K562 (cell line): ENCODE measurements at regions not wholly inside any gene's neighbourhood (a gene's known extent, or its start where the extent isn't known, plus 50 kb on each side); places are given as distances from the start of the nearest gene placed in this dataset.

Experiments used
- ATAC-seq: fragments of 200-7000 bp; cut with Tn5 transposase; 3 replicates; pipeline ENCODE4 v1.9.1; 2020; ENCODE audit warnings: moderate library complexity
- BruUV-seq: library from RNA; stranded (reverse); fragments of 400-500 nt; replicated peaks from 2 replicates; lab custom pipeline; 2021; lab: Mats Ljungman, UMichigan
- CTCF ChIA-PET: fragments of 300-600 bp; formaldehyde crosslinking; extraction: SDS; loops from one replicate; lab custom pipeline; 2021; ENCODE audit warnings: low intra/inter-chr PET ratio; lab: Yijun Ruan, JAX
- POLR2A ChIA-PET: fragments of 300-600, 350-650 bp; sonication (Branson Sonifier 250); formaldehyde crosslinking; extraction: SDS; loops from one replicate; lab custom pipeline; 2021; ENCODE audit warnings: antibody characterized with exemption, inconsistent platforms; lab: Yijun Ruan, JAX
- DNase-seq, 4 experiments: peaks; one replicate each; pipeline versions ENCODE4 v3.0.0 to v3.0.0-alpha.2; 2011 to 2018; ENCODE audit warnings: low spot score in 3 of 4, mixed read lengths in 3 of 4; ENCODE audit errors: extremely low read depth in 1 of 4
- FAIRE-seq: peaks from 2 replicates; lab custom pipeline; 2011; peaks lifted over from hg19 to GRCh38; lab: Jason Lieb, UNC
- H2AFZ ChIP-seq: 2 replicates; pipeline ENCODE4 v1.6.0; 2011; ENCODE audit warnings: low read depth, low read length, control low read depth, inconsistent platforms
- H3K27ac ChIP-seq: fragments of 200-600 bp; 3 replicates; pipeline ENCODE4 v1.8.0; 2011; ENCODE audit warnings: low read depth, mild to moderate bottlenecking, control low read depth, inconsistent platforms, low read length, moderate library complexity, mixed read lengths; ENCODE audit errors: extremely low read depth
- H3K27me3 ChIP-seq, 2 experiments: fragments of 300-600 bp in 1 of 2; 2 replicates in 1 of 2; 3 replicates in 1 of 2; pipeline versions ENCODE4 v1.6.0 to v1.8.0; 2011; ENCODE audit warnings: inconsistent platforms in 2 of 2, low read length in 2 of 2, mild to moderate bottlenecking in 1 of 2, mixed read lengths in 1 of 2, moderate library complexity in 1 of 2; ENCODE audit not compliant: control insufficient read depth in 2 of 2, insufficient read depth in 2 of 2
- H3K36me3 ChIP-seq: fragments of 300-600 bp; 3 replicates; pipeline ENCODE4 v1.8.0; 2011; ENCODE audit warnings: mild to moderate bottlenecking, low read length, inconsistent platforms; ENCODE audit not compliant: control insufficient read depth, insufficient read depth
- H3K4me1 ChIP-seq, 2 experiments: fragments of 200-600 bp in 1 of 2; replicated peaks in 1 of 2; 2 replicates in 1 of 2; 3 replicates in 1 of 2; pipeline versions ENCODE4 v1.5.1 to v1.8.0; 2011; ENCODE audit warnings: inconsistent platforms in 2 of 2, low read length in 2 of 2, mild to moderate bottlenecking in 1 of 2, mixed read lengths in 1 of 2, moderate library complexity in 1 of 2; ENCODE audit not compliant: control insufficient read depth in 2 of 2, insufficient read depth in 2 of 2
- H3K4me2 ChIP-seq: 2 replicates; pipeline ENCODE4 v1.6.1; 2011; ENCODE audit warnings: low read length, control low read depth, inconsistent platforms, mixed read lengths; ENCODE audit not compliant: insufficient read depth
- H3K4me3 ChIP-seq: fragments of 200-600 bp; sonication (generic), shearing (Covaris generic); 2 replicates; pipeline ENCODE4 v1.5.1; 2016; ENCODE audit warnings: control low read depth, inconsistent platforms
- H3K79me2 ChIP-seq: fragments of 200-600 bp; 3 replicates; pipeline ENCODE4 v1.8.0; 2011; ENCODE audit warnings: low read length, inconsistent platforms; ENCODE audit not compliant: control insufficient read depth, insufficient read depth
- H3K9ac ChIP-seq, 2 experiments: 2 replicates each; pipeline versions ENCODE4 v1.6.0 to v1.6.1; 2011; ENCODE audit warnings: low read depth in 2 of 2, low read length in 2 of 2, control low read depth in 1 of 2, inconsistent platforms in 1 of 2, mild to moderate bottlenecking in 1 of 2, mixed read lengths in 1 of 2; ENCODE audit not compliant: insufficient read depth in 1 of 2
- H3K9me1 ChIP-seq: one replicate; pipeline ENCODE4 v1.6.0; 2011; ENCODE audit warnings: inconsistent platforms, mild to moderate bottlenecking, low read length, moderate library complexity; ENCODE audit not compliant: control insufficient read depth, insufficient read depth
- H3K9me3 ChIP-seq: replicated peaks from 2 replicates; pipeline ENCODE4 v1.5.1; 2011; ENCODE audit warnings: low read depth, low read length, inconsistent platforms; ENCODE audit not compliant: control insufficient read depth, insufficient read depth
- H4K20me1 ChIP-seq: replicated peaks from 2 replicates; pipeline ENCODE4 v1.6.1; 2011; ENCODE audit warnings: low read length, inconsistent platforms, mixed read lengths; ENCODE audit not compliant: control insufficient read depth, insufficient read depth
- CHCHD3 ChIP-seq: fragments of 250-450 bp; sonication (Bioruptor Pico); IDR thresholded peaks from 2 replicates; pipeline ENCODE4 v2.1.2; 2022; ENCODE audit warnings: mild to moderate bottlenecking
- CHD1 ChIP-seq: fragments of 200-600 bp; sonication (generic); IDR thresholded peaks from one replicate; pipeline ENCODE4 v1.6.1; 2012; ENCODE audit warnings: mild to moderate bottlenecking, moderate library complexity, low read length, inconsistent platforms
- DMBX1 ChIP-seq: fragments of 250-450 bp; sonication (Bioruptor Pico); IDR thresholded peaks from 2 replicates; pipeline ENCODE4 v1.8.0; 2022; ENCODE audit warnings: inconsistent platforms, mild to moderate bottlenecking, moderate library complexity, borderline replicate concordance
- DPF2 ChIP-seq: fragments of 450-650 bp; IDR thresholded peaks from 2 replicates; pipeline ENCODE4 v1.6.1; 2016
- E2F8 ChIP-seq: fragments of 450-650 bp; IDR thresholded peaks from 2 replicates; pipeline ENCODE4 v1.7.1; 2018; ENCODE audit warnings: mild to moderate bottlenecking, low read depth; ENCODE audit not compliant: partially characterized antibody
- ETV1 ChIP-seq: fragments of 450-650 bp; conservative IDR thresholded peaks from 2 replicates; pipeline ENCODE4 v1.6.1; 2016; ENCODE audit warnings: missing genetic modification characterization, control low read depth, low read depth, missing compliant biosample characterization
- HDAC6 ChIP-seq: IDR thresholded peaks from 2 replicates; pipeline ENCODE4 v1.6.1; 2012; ENCODE audit warnings: low read depth, mild to moderate bottlenecking, control low read depth, inconsistent platforms, low read length, moderate library complexity
- ID3 ChIP-seq, 2 experiments: fragments of 250-450 bp in 1 of 2; fragments of 450-650 bp in 1 of 2; sonication (Bioruptor Pico) in 1 of 2; IDR thresholded peaks; 2 replicates each; pipeline versions ENCODE4 v1.6.1 to v1.8.0; 2016 to 2021; ENCODE audit warnings: mild to moderate bottlenecking in 2 of 2, moderate library complexity in 2 of 2, missing compliant biosample characterization in 1 of 2, missing genetic modification characterization in 1 of 2
- L3MBTL2 ChIP-seq: fragments of 450-650 bp; IDR thresholded peaks from 2 replicates; pipeline ENCODE4 v1.6.1; 2016; ENCODE audit warnings: mild to moderate bottlenecking, moderate library complexity
- MAFF ChIP-seq: IDR thresholded peaks from 2 replicates; pipeline ENCODE4 v1.6.1; 2012; ENCODE audit warnings: low read length, improper control_type of control experiment
- MTA1 ChIP-seq: fragments of 450-650 bp; IDR thresholded peaks from 2 replicates; pipeline ENCODE4 v1.6.1; 2017; ENCODE audit warnings: borderline replicate concordance
- NEUROD1 ChIP-seq: fragments of 150-350 bp; IDR thresholded peaks from 2 replicates; pipeline ENCODE4 v1.6.1; 2014; ENCODE audit warnings: borderline replicate concordance, low read length, low read depth; ENCODE audit not compliant: partially characterized antibody
- PCBP2 ChIP-seq: fragments of 200-400 bp; formaldehyde crosslinking; IDR thresholded peaks from 2 replicates; pipeline ENCODE4 v1.6.1; 2018; ENCODE audit warnings: low read length, low read depth, mild to moderate bottlenecking, moderate library complexity; ENCODE audit not compliant: poor library complexity, severe bottlenecking
- POLR2AphosphoS2 ChIP-seq: IDR thresholded peaks from 2 replicates; pipeline ENCODE4 v1.6.1; 2012; ENCODE audit warnings: low read length, improper control_type of control experiment
- RBBP5 ChIP-seq: fragments of 200-600 bp; sonication (generic); IDR thresholded peaks from 2 replicates; pipeline ENCODE4 v1.6.1; 2012; ENCODE audit warnings: borderline replicate concordance, mild to moderate bottlenecking, low read length, control low read depth, inconsistent platforms; ENCODE audit not compliant: insufficient read depth, poor library complexity, severe bottlenecking
- RBM17 ChIP-seq: fragments of 200-400 bp; formaldehyde crosslinking; IDR thresholded peaks from 2 replicates; pipeline ENCODE4 v1.6.1; 2017; ENCODE audit warnings: low read depth, mild to moderate bottlenecking, low read length, borderline replicate concordance
- TOE1 ChIP-seq, 2 experiments: fragments of 450-650 bp in 1 of 2; sonication (generic) in 1 of 2; formaldehyde crosslinking in 1 of 2; IDR thresholded peaks; 2 replicates each; pipeline versions ENCODE4 v1.7.1 to v1.8.0; 2016 to 2022; ENCODE audit warnings: borderline replicate concordance in 2 of 2, mild to moderate bottlenecking in 2 of 2, antibody characterized with exemption in 1 of 2, inconsistent platforms in 1 of 2, low read depth in 1 of 2, missing genetic modification reagents in 1 of 2, moderate library complexity in 1 of 2
- TRIM24 ChIP-seq, 2 experiments: fragments of 450-650 bp; IDR thresholded peaks; 2 replicates each; pipeline ENCODE4 v1.6.1; 2016
- ZNF24 ChIP-seq: fragments of 450-650 bp; IDR thresholded peaks from 2 replicates; pipeline ENCODE4 v1.6.1; 2016
- ZNF316 ChIP-seq: fragments of 450-650 bp; IDR thresholded peaks from 2 replicates; pipeline ENCODE4 v1.6.1; 2016
- in situ Hi-C: fragments of 300-500 bp; cut with MboI; formaldehyde crosslinking; loops from 4 replicates; pipeline ENCODE4 v1.15.0; 2018; ENCODE audit warnings: inconsistent platforms, mixed read lengths
- intact Hi-C: fragments of 100-400 bp; cut with micrococcal nuclease; formaldehyde crosslinking; loops from 2 replicates; pipeline ENCODE4 v1.14.2; 2022

GRCh38 chr2:77629539-77629938, 107.4 kb upstream of the LRRTM4 start (continued):
- TF ChIP-seq E2F8, result no peak

- FAIRE-seq, result no peak
- H3K9me3 ChIP-seq, result no peaks in the 10 kb centered on the region
- TF ChIP-seq POLR2AphosphoS2 (no peak), TOE1 (IDR thresholded peaks at IDR 0.05; ENCODE audit: borderline replicate concordance) (no peak), TOE1 (CRISPR knock-in tag; IDR thresholded peaks at IDR 0.05; ENCODE audit: borderline replicate concordance, low read depth) (no peak), DMBX1 (CRISPR knock-in tag) (no peak), MAFF (peak; percentile 7; the same call in 1 of the 2 replicates), RBBP5 (no peak), DPF2 (no peak), ZNF24 (no peak), TRIM24 (IDR thresholded peaks at IDR 0.05) (no peak), L3MBTL2 (no peak), NEUROD1 (no peak), HDAC6 (no peak), CHCHD3 (CRISPR knock-in tag) (no peak), MTA1 (no peak), PCBP2 (no peak), CHD1 (no peak), ID3 (CRISPR knock-in tag; IDR thresholded peaks at IDR 0.05) (no peak), ID3 (tag; IDR thresholded peaks at IDR 0.05) (no peak), ETV1 (tag) (no peak), RBM17 (no peak), ZNF316 (peak; percentile 50; the same call in 1 of the 2 replicates)
Observed at GRCh38 chr2:77631007-77631406, 108.8 kb upstream of the LRRTM4 start.

More at GRCh38 chr2:77631007-77631406, 108.8 kb upstream of the LRRTM4 start:
- Histone ChIP-seq H3K4me2 (no peak overlapping the region), H3K79me2 (no peaks in the 10 kb centered on the region), H3K36me3 (no peaks in the 10 kb centered on the region), H4K20me1 (no peaks in the 10 kb centered on the region), H2AFZ (no peak overlapping the region), H3K4me3 (no peak overlapping the region), H3K9ac (no peak overlapping the region), H3K27ac (no peak overlapping the region), H3K27me3 (no peaks in the 10 kb centered on the region), H3K4me1 (no peaks in the 10 kb centered on the region), H3K9me1 (no peaks in the 10 kb centered on the region)
- no TSS peak for BruUV-seq
- DNase-seq (no peak), ATAC-seq (no peak)
- in situ Hi-C loops (no loop called here), intact Hi-C loops (no loop called here)
- POLR2A ChIA-PET, result no interaction called here
- CTCF ChIA-PET, result no interaction called here
